C4-2B (cell line): ENCODE measurements at regions not wholly inside any gene's neighbourhood (a gene's known extent, or its start where the extent isn't known, plus 50 kb on each side); places are given as distances from the start of the nearest gene placed in this dataset.

Source experiments
- H3K27ac ChIP-seq: fragments of 450-650 bp; 2 replicates; pipeline ENCODE4 v1.5.1; 2017
- ZFX ChIP-seq: fragments of 450-650 bp; IDR thresholded peaks from 2 replicates; pipeline ENCODE4 v1.6.1; 2017
- TF ChIP-seq, protein P1 (sequence below): fragments of 450-650 bp; conservative IDR thresholded peaks from 2 replicates; pipeline ENCODE4 v1.5.1; 2017; ENCODE audit warnings: mild to moderate bottlenecking

DNA sequence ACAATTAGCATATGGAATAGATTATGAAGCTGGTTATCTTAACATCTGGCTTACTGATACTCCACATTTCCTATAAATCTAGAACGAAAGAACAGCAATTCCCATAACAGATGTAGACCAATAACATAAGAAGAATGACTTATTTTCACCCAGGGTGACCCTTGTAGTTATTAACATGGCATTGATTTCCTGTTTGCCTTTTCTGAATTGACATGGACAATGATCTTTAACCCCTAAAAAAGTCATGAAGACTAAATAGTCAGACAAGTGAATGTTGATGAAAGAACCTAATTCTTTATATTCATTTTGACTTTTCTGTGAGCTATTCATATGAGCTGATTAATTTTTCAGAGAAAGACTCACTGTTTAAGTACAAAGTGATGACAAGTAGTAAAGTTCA lies 175.3 kb upstream of the CD180 start:
- TF ChIP-seq, protein P1, sequence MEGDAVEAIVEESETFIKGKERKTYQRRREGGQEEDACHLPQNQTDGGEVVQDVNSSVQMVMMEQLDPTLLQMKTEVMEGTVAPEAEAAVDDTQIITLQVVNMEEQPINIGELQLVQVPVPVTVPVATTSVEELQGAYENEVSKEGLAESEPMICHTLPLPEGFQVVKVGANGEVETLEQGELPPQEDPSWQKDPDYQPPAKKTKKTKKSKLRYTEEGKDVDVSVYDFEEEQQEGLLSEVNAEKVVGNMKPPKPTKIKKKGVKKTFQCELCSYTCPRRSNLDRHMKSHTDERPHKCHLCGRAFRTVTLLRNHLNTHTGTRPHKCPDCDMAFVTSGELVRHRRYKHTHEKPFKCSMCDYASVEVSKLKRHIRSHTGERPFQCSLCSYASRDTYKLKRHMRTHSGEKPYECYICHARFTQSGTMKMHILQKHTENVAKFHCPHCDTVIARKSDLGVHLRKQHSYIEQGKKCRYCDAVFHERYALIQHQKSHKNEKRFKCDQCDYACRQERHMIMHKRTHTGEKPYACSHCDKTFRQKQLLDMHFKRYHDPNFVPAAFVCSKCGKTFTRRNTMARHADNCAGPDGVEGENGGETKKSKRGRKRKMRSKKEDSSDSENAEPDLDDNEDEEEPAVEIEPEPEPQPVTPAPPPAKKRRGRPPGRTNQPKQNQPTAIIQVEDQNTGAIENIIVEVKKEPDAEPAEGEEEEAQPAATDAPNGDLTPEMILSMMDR = no peak
- no peak for TF ChIP-seq ZFX

DNA sequence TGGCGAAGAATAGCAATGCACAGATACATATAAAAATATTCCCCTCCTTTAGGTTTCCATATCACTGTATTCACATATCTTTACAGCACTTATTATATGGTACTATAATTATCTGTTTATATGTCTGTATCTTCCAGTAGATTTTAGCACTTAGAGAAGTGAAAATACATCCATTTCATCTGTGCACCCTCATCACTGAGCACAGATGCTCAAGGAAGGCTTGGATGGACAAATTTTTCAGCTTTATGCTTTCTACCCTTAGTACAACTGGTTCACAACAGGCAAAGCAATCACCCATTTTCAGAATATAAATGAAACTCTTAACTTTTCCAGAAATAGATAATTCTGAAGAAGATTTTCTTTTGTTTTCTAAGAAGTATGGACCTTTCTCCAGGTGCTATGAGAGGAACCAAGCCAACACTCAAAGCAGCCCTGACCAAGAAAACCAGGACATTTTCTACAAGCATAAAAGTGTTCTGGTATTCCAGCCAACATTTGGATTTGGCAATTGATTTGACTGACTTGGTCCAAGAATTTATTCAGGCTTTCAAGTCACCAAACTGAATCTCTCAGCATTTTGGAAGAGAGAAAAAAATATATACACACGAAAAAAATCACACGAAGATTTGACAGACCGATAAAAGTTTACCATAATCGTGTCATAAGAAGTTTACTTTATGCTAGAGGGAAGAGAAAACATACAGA lies 170.2 kb upstream of the CD180 start:
- TF ChIP-seq, protein P1 = no peak
- no peak for TF ChIP-seq ZFX
- no peak overlapping the region for H3K27ac ChIP-seq

More for the DNA sequence above, 175.3 kb upstream of the CD180 start:
- H3K27ac ChIP-seq = no peak overlapping the region

DNA sequence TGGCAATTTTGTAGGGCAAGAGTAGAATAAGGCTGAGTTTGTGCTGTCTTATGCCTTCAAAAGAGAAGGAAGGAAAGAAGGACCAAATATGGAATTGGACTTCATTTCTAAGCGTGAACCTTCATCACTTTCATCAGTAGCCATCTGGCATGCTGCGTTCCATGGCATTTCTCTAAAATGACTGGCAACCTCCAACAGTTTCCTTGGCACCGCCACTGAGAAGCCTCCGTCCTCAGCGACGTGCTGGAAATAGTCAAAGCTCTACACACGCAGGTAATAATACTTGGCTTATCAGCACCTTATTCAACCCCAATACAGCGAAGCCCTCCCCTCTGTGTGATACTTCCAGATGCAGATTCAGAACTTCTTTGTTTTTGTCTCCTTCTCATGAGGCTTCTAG lies 169.7 kb upstream of the CD180 start:
- TF ChIP-seq, protein P1 = no peak
- no peak for TF ChIP-seq ZFX
- H3K27ac ChIP-seq = no peak overlapping the region

DNA sequence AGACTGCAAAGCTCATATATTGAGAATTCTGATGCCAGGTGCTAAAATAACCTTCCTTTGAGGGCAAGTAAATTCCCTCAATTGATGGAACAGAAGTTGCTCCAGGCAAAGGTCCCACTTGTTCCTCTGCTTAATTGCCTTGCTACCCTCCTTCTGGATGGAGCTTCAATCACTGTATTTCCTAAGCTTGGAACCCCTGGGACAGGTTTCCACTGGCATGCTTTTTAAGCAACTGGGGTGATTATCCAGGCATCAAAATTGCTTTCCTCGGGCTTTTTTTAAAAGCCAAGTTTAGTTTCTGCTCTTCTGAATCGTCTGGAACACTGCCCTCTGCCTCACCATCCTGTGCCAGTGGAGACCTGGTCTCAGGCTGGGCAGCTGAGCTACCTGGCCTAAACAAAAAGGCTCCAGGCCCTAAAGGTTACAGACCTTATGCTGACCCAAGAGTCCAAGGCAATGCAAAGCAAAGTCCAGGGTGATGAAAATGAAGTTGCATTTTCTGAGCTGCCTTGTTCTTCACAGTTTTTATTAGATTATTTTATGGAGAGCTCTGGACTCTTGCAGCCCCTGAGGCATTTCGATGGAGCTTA lies 167.9 kb upstream of the CD180 start:
- TF ChIP-seq ZFX = no peak
- TF ChIP-seq, protein P1 = no peak

DNA sequence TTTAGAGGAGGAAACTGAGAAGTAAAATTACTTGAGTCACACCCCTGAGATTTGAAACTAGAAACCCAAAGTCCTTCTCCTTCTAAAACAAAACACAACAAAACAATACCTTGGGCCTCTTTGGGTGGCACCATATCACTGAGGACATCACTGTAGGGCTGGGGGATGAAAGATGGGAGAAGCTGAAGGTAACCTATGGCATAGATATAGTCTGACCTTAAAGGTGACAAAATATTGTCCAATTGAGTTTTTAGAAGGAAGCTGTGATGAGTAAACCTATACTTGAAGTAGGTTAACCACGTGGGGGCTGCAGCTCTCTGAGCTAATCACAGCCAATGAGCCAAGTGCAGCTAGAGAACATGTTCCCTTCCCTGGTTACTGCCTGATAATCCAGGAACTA lies 167.4 kb upstream of the CD180 start:
- TF ChIP-seq, protein P1 = no peak
- TF ChIP-seq ZFX = no peak
- no peak overlapping the region for H3K27ac ChIP-seq

More for the DNA sequence above, 167.9 kb upstream of the CD180 start:
- H3K27ac ChIP-seq = no peak overlapping the region

DNA sequence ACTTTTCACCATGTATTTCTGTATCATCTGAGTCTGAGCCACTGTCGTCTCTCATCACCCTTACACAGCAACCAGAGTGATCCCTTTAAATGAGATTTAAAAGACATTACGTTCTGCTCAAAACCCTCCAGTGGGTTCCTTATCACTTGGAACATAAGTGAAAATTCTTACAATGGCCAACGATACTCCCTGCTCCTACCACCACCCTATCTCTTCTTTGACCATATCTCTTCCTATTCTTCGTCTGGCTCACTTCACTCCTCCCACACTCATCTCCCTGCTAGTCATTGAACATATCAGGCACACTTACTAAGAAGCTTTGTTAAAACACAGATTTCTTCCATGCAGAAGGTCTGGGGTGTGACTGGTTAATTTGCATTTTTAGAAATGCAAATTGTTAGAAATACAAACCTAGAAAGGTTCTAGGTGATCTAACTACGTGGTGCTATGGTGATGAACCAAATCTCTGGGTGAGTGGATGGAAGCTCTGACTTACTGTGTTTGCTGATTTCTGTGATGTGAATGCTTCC lies 166.6 kb upstream of the CD180 start:
- H3K27ac ChIP-seq = no peak overlapping the region
- no peak for TF ChIP-seq ZFX
- TF ChIP-seq, protein P1 = no peak
